ENCODE measurements at regions not wholly inside any gene's neighbourhood (a gene's known extent, or its start where the extent isn't known, plus 50 kb on each side); places are given as distances from the start of the nearest gene placed in this dataset.
"Not testable (repeated sequence)": the region's sequence is repeated elsewhere in the genome, so short reads cannot be mapped to it uniquely, and the experiment has no call there.

DNA sequence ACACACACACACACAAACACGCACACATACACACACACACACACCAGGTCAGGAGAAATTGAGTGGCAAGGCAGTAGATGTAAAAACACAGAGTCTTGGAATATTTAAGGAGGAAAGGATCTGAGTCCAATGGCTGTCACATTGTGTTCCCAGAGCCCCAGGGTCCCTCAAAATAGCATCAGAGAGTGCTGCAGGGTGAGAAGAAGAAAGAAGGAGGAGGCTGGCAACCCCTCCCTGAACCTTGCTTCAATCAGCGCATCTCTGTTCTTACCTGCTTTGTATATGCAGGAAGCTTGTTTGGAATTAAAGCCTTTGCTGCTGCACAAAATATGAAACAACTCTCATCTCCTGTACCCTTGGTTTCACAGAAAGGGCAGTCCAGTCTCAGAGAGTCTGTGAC, 406.5 kb downstream of the MIAT start:
- DNase-seq: no peak
- H3K4me1 Mint-ChIP-seq (ENCODE audit: low read depth): no peaks in the 10 kb centered on the region
- H3K27me3 Mint-ChIP-seq (ENCODE audit: low read depth): peaks cover 16% of the 10 kb centered on the region
- no peaks in the 10 kb centered on the region for H3K36me3 Mint-ChIP-seq (ENCODE audit: low read depth)
- H3K27ac Mint-ChIP-seq: no peak overlapping the region
- intact Hi-C loops (cut with micrococcal nuclease): no loop called here
- H3K4me3 Mint-ChIP-seq: no peak overlapping the region
- H3K9me3 Mint-ChIP-seq: no peaks in the 10 kb centered on the region
- CTCF ChIA-PET: no interaction called here

DNA sequence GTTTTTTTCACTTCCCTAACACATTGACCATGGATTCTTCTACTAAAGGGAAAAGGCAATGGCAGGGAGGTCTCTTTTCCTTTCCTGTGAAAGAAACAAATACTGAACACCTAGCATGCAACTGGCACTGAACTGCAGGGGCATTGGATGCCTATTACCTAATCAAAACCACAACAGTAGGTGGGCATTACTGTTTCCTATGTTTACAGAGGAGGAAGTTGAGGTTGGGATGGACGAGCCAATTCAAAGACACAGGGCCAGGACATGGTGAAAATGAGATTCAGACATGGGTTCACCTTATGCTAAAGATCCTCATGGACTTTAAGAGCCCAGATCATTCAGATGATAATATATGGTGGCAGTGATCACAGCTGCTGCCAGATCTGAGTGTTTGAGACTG, 407.0 kb downstream of the MIAT start:
- no peak for DNase-seq
- H3K27ac Mint-ChIP-seq: no peak overlapping the region
- H3K9me3 Mint-ChIP-seq: no peaks in the 10 kb centered on the region
- no peaks in the 10 kb centered on the region for H3K36me3 Mint-ChIP-seq (ENCODE audit: low read depth)
- H3K4me1 Mint-ChIP-seq (ENCODE audit: low read depth): no peaks in the 10 kb centered on the region
- CTCF ChIA-PET: no interaction called here
- peaks cover 16% of the 10 kb centered on the region for H3K27me3 Mint-ChIP-seq (ENCODE audit: low read depth)
- intact Hi-C loops (cut with micrococcal nuclease): no loop called here
- H3K4me3 Mint-ChIP-seq: no peak overlapping the region

DNA sequence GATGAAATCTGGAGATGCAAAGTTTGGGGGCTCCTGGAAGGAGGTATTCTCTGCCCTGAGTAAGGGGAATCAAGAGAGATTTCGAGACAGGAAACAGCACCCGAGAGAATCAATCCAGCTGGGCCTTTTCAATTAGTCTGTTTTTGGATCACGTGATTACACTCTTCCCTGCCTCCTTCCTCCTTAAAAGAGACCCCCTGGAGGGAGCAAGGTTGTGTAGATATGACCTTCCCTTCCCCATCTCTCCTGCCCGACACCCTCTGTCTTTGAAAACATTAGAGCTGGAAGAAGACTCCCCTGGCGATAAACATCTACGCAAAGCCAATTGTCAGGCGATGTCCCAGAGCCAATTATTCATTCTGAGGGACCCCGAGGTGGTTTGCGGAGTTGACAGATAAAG, 407.9 kb downstream of the MIAT start:
- CTCF ChIA-PET: interaction anchor here (0.8 kb wide), 1 partner anchor 13 kb away, joined by 3 read pairs; no protein-coding TSS in a partner anchor
- intact Hi-C loops (cut with micrococcal nuclease): no loop called here
- H3K27me3 Mint-ChIP-seq (ENCODE audit: low read depth): peaks cover 19% of the 10 kb centered on the region
- H3K4me1 Mint-ChIP-seq (ENCODE audit: low read depth): no peaks in the 10 kb centered on the region
- no peaks in the 10 kb centered on the region for H3K9me3 Mint-ChIP-seq
- DNase-seq: no peak
- H3K4me3 Mint-ChIP-seq: no peak overlapping the region
- no peak overlapping the region for H3K27ac Mint-ChIP-seq
- H3K36me3 Mint-ChIP-seq (ENCODE audit: low read depth): no peaks in the 10 kb centered on the region

- H3K9me3 Mint-ChIP-seq: no peaks in the 10 kb centered on the region
- no peak overlapping the region for H3K4me3 Mint-ChIP-seq
- intact Hi-C loops (cut with micrococcal nuclease): no loop called here
- peaks cover 27% of the 10 kb centered on the region for H3K27me3 Mint-ChIP-seq (ENCODE audit: low read depth)
- CTCF ChIA-PET: no interaction called here
- no peak overlapping the region for H3K27ac Mint-ChIP-seq
- no peaks in the 10 kb centered on the region for H3K36me3 Mint-ChIP-seq (ENCODE audit: low read depth)
- H3K4me1 Mint-ChIP-seq (ENCODE audit: low read depth): no peaks in the 10 kb centered on the region
- DNase-seq: no peak
These were observed 409.5 kb downstream of the MIAT start for GRCh38 chr22:27066856-27067255.

DNA sequence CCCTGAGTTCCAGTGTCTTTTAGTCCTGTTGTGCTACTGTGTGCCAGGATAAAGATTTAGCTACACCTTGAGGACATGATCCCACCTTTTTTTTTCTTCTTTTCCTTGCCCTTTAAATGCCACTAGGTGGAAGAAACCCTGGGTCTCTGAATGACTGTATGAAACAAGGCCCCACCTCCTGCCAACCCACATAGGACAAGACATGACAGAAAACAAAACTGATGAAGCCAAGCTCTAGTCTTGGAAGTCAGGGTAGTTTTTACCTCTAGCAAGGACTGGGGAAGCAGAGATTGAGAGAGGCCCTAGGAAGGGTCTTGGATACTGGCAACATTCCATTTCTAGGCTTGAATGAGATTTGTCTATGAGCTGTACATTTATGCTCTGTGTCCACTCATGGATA, 410.7 kb downstream of the MIAT start:
- H3K27me3 Mint-ChIP-seq (ENCODE audit: low read depth): peaks cover 24% of the 10 kb centered on the region
- H3K27ac Mint-ChIP-seq: no peak overlapping the region
- intact Hi-C loops (cut with micrococcal nuclease): no loop called here
- DNase-seq: no peak
- no peak overlapping the region for H3K4me3 Mint-ChIP-seq
- no peaks in the 10 kb centered on the region for H3K9me3 Mint-ChIP-seq
- no peaks in the 10 kb centered on the region for H3K36me3 Mint-ChIP-seq (ENCODE audit: low read depth)
- CTCF ChIA-PET: no interaction called here
- H3K4me1 Mint-ChIP-seq (ENCODE audit: low read depth): no peaks in the 10 kb centered on the region

DNA sequence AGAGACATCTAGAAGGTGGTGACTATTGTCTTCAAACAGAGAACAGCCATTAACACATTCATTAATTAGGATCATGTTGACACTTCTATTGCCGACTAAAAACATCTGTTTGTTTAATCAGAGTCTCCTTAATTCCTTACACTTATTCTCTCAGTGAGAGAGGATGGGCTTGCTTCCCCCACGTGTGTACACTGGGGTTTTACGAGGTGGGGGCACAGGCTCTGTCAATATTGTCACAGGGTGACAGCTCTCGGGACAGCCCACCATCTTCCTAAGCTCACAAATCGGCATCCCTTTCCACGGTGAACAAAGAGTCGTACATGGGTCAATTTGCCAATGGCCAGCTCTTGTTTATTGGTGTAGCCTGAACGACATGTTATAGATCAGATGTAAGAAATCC, 413.2 kb downstream of the MIAT start:
- CTCF ChIA-PET: no interaction called here
- H3K4me1 Mint-ChIP-seq (ENCODE audit: low read depth): no peaks in the 10 kb centered on the region
- DNase-seq: no peak
- H3K9me3 Mint-ChIP-seq: no peaks in the 10 kb centered on the region
- no peak overlapping the region for H3K27ac Mint-ChIP-seq
- no peaks in the 10 kb centered on the region for H3K36me3 Mint-ChIP-seq (ENCODE audit: low read depth)
- H3K4me3 Mint-ChIP-seq: no peak overlapping the region
- intact Hi-C loops (cut with micrococcal nuclease): no loop called here
- peaks cover 18% of the 10 kb centered on the region for H3K27me3 Mint-ChIP-seq (ENCODE audit: low read depth)

DNA sequence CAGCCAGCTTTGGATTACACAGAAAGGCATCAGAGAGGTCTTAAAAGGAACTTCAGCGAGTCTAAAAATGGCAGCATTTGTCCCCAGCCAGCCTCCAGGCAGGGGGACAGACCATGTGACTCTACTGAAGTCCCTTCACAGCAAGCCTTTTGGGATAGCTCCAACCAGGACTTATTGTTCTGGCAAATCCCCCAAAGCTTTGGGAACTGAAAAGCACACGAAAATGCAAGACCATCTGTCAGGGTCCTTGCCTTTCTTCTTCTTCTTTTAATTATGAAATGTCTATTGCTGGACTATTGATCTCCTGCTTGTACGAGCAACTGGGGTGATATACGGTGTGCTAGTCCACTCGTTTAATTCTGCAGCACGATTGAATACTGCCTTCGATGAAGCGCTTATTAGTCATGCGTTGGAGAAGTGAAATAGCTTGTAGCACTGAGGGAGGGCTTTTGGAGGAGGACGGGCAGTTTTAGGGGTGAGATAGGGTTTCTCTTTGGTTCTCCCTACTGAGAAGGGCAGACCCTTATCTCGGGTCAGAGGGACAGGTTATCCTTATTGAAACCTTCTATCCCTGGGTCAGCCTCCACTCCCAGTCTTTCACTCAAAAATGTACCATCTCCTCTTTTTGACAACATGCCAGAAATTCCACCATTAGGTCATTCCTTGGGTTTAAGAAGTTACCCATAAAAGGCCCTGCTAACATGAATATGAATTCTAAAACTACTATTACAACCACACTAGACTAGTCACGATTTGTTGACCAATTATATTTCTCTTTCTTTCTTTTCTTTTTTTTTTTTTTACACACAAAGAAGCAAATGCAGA, 416.4 kb downstream of the MIAT start:
- Mint-ChIP-seq H3K4me1 (ENCODE audit: low read depth) (no peaks in the 10 kb centered on the region), H3K27ac (no peak overlapping the region), H3K4me3 (no peak overlapping the region), H3K36me3 (ENCODE audit: low read depth) (no peaks in the 10 kb centered on the region), H3K9me3 (peaks cover 3% of the 10 kb centered on the region), H3K27me3 (ENCODE audit: low read depth) (peaks cover 17% of the 10 kb centered on the region)
- DNase-seq: no peak
- intact Hi-C loops (cut with micrococcal nuclease): no loop called here
- CTCF ChIA-PET: no interaction called here

GRCh38 chr22:27075028-27075678, 417.8 kb downstream of the MIAT start:
- no peaks in the 10 kb centered on the region for H3K4me1 Mint-ChIP-seq (ENCODE audit: low read depth)
- H3K27ac Mint-ChIP-seq: no peak overlapping the region
- no peak overlapping the region for H3K4me3 Mint-ChIP-seq
- peaks cover 13% of the 10 kb centered on the region for H3K27me3 Mint-ChIP-seq (ENCODE audit: low read depth)
- CTCF ChIA-PET: no interaction called here
- no peak for DNase-seq
- intact Hi-C loops (cut with micrococcal nuclease): no loop called here
- peaks cover 3% of the 10 kb centered on the region for H3K9me3 Mint-ChIP-seq
- no peaks in the 10 kb centered on the region for H3K36me3 Mint-ChIP-seq (ENCODE audit: low read depth)

DNA sequence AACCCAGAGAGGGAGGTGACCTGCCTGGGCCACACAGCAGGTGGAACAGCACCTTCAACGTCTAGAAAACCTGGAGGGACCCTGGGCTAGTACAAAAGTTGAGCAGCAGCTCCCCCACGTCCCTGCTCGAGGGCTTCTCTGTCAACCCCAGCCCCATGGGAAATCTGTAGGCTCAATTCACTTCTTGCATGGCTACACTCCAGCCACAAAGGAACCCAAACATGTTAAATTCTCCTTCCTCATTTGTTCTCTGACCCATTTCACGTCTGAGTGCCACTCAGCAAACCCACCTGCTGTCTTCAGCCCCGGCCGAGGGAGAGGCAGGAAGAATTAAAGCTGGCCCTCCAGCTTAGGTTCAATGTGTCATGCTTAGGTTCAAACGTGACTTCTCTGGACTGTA, 418.5 kb downstream of the MIAT start:
- no peaks in the 10 kb centered on the region for H3K4me1 Mint-ChIP-seq (ENCODE audit: low read depth)
- intact Hi-C loops (cut with micrococcal nuclease): no loop called here
- CTCF ChIA-PET: no interaction called here
- no peak for DNase-seq
- peaks cover 13% of the 10 kb centered on the region for H3K27me3 Mint-ChIP-seq (ENCODE audit: low read depth)
- peaks cover 3% of the 10 kb centered on the region for H3K9me3 Mint-ChIP-seq
- no peaks in the 10 kb centered on the region for H3K36me3 Mint-ChIP-seq (ENCODE audit: low read depth)
- H3K27ac Mint-ChIP-seq: no peak overlapping the region
- H3K4me3 Mint-ChIP-seq: no peak overlapping the region

DNA sequence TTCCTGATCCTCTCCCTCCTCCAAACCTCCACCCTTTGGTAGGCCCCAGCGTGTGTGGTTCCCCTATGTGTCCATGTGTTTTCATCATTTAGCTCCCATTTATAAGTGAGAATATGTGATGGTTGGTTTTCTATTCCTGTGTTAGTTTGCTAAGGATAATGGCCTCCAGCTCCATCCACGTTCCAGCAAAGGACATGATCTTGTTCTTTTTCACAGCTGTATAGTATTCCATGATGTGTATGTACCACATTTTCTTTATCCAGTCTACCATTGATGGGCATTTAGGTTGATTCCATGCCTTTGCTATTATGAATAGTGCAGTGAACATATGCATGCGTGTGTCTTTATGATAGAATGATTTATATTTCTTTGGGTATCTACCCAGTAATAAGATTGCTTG, 420.7 kb downstream of the MIAT start:
- H3K27ac Mint-ChIP-seq; H3K36me3 Mint-ChIP-seq (ENCODE audit: low read depth); DNase-seq; intact Hi-C loops (cut with micrococcal nuclease); H3K4me1 Mint-ChIP-seq (ENCODE audit: low read depth); H3K9me3 Mint-ChIP-seq; H3K4me3 Mint-ChIP-seq: not testable (repeated sequence)
- H3K27me3 Mint-ChIP-seq (ENCODE audit: low read depth): peaks cover 20% of the 10 kb centered on the region
- CTCF ChIA-PET: interaction anchor here (1.2 kb wide), 1 partner anchor 13 kb away, joined by 3 read pairs; no protein-coding TSS in a partner anchor

GRCh38 chr22:27080036-27080578, 422.7 kb downstream of the MIAT start:
- H3K27me3 Mint-ChIP-seq (ENCODE audit: low read depth): peaks cover 28% of the 10 kb centered on the region
- no peak overlapping the region for H3K27ac Mint-ChIP-seq
- H3K9me3 Mint-ChIP-seq: peaks cover 3% of the 10 kb centered on the region
- DNase-seq: no peak
- no peak overlapping the region for H3K4me3 Mint-ChIP-seq
- CTCF ChIA-PET: no interaction called here
- intact Hi-C loops (cut with micrococcal nuclease): no loop called here
- H3K36me3 Mint-ChIP-seq (ENCODE audit: low read depth): no peaks in the 10 kb centered on the region
- no peaks in the 10 kb centered on the region for H3K4me1 Mint-ChIP-seq (ENCODE audit: low read depth)

- H3K36me3 Mint-ChIP-seq (ENCODE audit: low read depth): no peaks in the 10 kb centered on the region
- no peaks in the 10 kb centered on the region for H3K4me1 Mint-ChIP-seq (ENCODE audit: low read depth)
- peaks cover 3% of the 10 kb centered on the region for H3K9me3 Mint-ChIP-seq
- CTCF ChIA-PET: no interaction called here
- H3K27me3 Mint-ChIP-seq (ENCODE audit: low read depth): peaks cover 35% of the 10 kb centered on the region
- DNase-seq: no peak
- no peak overlapping the region for H3K4me3 Mint-ChIP-seq
- intact Hi-C loops (cut with micrococcal nuclease): no loop called here
- H3K27ac Mint-ChIP-seq: no peak overlapping the region
These were observed 423.5 kb downstream of the MIAT start for GRCh38 chr22:27080863-27081262.

DNA sequence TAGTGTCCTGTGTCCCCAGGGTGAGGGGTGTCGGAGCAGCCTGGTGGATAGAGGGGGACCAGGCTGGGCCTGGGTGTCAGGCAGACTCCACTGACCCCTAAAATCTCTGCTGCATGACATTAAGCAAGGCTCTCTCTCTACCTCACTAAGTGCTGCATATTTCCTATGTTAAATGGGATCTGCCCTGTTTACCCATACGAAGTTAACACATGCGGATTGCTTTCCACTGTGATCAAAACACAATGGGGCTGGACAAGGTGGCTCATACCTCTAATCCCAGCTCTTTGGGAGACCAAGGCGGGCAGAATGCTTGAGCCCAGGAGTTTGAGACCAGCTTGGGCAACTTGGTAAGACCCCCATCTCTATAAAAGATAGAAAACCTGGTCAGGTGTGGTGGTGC, 426.2 kb downstream of the MIAT start:
- Mint-ChIP-seq H3K27ac (no peak overlapping the region), H3K4me3 (no peak overlapping the region), H3K27me3 (ENCODE audit: low read depth) (peaks cover 42% of the 10 kb centered on the region), H3K9me3 (peaks cover 1% of the 10 kb centered on the region), H3K36me3 (ENCODE audit: low read depth) (no peaks in the 10 kb centered on the region), H3K4me1 (ENCODE audit: low read depth) (no peaks in the 10 kb centered on the region)
- DNase-seq: no peak
- intact Hi-C loops (cut with micrococcal nuclease): no loop called here
- CTCF ChIA-PET: no interaction called here
